ENCODE measurements at regions not wholly inside any gene's neighbourhood (a gene's known extent, or its start where the extent isn't known, plus 50 kb on each side); places are given as distances from the start of the nearest gene placed in this dataset.

DNA sequence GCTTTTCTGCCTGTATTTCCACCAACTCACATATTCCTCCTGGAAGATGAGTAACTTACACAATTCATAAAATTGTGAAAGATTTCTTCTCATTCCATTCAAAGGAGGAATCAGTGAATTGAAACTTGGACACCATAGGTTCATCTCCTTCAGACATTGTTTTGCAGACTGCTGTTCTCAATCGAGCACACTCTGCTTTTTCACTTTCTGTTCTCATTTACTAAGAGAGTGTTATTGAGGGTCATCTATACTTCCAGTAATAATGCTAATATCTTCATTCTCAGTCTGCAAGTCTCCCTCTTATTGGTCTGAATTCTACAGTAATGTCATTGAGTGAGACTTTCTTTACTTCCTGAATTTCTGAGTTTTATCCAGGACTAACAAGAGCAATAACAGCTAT is 67.5 kb upstream of the FUT9 start:
- no peaks in the 10 kb centered on the region for H3K9me3 ChIP-seq
- TF ChIP-seq, protein P1, sequence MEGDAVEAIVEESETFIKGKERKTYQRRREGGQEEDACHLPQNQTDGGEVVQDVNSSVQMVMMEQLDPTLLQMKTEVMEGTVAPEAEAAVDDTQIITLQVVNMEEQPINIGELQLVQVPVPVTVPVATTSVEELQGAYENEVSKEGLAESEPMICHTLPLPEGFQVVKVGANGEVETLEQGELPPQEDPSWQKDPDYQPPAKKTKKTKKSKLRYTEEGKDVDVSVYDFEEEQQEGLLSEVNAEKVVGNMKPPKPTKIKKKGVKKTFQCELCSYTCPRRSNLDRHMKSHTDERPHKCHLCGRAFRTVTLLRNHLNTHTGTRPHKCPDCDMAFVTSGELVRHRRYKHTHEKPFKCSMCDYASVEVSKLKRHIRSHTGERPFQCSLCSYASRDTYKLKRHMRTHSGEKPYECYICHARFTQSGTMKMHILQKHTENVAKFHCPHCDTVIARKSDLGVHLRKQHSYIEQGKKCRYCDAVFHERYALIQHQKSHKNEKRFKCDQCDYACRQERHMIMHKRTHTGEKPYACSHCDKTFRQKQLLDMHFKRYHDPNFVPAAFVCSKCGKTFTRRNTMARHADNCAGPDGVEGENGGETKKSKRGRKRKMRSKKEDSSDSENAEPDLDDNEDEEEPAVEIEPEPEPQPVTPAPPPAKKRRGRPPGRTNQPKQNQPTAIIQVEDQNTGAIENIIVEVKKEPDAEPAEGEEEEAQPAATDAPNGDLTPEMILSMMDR (IDR thresholded peaks at IDR 0.05) = no peak
- TF ChIP-seq POLR2AphosphoS5 (IDR thresholded peaks at IDR 0.05) = no peak
- intact Hi-C loops (cut with DNase I; ENCODE audit: low total_unique reads) = no loop called here
- DNase-seq = no peak
- no peaks in the 10 kb centered on the region for H3K36me3 ChIP-seq
- H3K4me3 ChIP-seq = peak overlapping the region in 1 of 4 donors; percentile 11
- H3K27ac ChIP-seq = peak overlapping the region in 1 of 5 donors; percentile 35
- 55 to 79% (median 62%) methylated on average over 1 of the region's 1 CpG for WGBS, 5 donors
- no peaks in the 10 kb centered on the region for H3K27me3 ChIP-seq
- peaks cover 0 to 6% (median 0%) of the 10 kb centered on the region in 4 donors for H3K4me1 ChIP-seq

DNA sequence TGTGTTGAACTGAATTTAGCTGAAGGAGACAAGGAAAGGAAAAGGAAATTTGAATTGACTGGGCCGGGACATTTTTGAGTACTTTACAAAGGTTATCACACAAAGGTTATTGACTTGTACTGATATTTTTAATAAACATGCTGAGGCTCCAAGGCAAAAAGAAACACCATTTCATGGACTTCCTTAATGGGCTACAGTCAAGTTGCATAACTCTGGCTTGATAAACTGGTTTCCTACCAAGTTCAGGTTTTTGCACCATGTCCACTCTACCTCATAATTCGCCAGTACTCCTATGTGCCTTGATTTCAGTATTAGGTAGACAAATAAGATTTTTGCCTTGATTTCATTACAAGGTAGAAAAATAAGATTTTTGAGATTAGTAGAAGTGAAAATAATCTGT is 65.8 kb upstream of the FUT9 start:
- H3K9me3 ChIP-seq = no peaks in the 10 kb centered on the region
- TF ChIP-seq EP300 (IDR thresholded peaks at IDR 0.05) = no peak
- TF ChIP-seq, protein P1 (IDR thresholded peaks at IDR 0.05) = no peak
- no peak for TF ChIP-seq POLR2A (IDR thresholded peaks at IDR 0.05)
- TF ChIP-seq POLR2AphosphoS5 (IDR thresholded peaks at IDR 0.05) = peak in 2 of 3 donors; percentile 59 to 71
- peak in 1 of 2 donors; percentile 66 for DNase-seq
- no peak overlapping the region for H3K4me3 ChIP-seq
- H3K4me1 ChIP-seq = peaks cover 0 to 6% (median 0%) of the 10 kb centered on the region in 4 donors
- peak overlapping the region in 2 of 5 donors; percentile 7 to 24 for H3K27ac ChIP-seq
- intact Hi-C loops (cut with DNase I; ENCODE audit: low total_unique reads) = no loop called here
- WGBS, 5 donors = 26 to 52% (median 35%) methylated on average over 2 of the region's 2 CpGs
- no peaks in the 10 kb centered on the region for H3K27me3 ChIP-seq
- no peaks in the 10 kb centered on the region for H3K36me3 ChIP-seq

DNA sequence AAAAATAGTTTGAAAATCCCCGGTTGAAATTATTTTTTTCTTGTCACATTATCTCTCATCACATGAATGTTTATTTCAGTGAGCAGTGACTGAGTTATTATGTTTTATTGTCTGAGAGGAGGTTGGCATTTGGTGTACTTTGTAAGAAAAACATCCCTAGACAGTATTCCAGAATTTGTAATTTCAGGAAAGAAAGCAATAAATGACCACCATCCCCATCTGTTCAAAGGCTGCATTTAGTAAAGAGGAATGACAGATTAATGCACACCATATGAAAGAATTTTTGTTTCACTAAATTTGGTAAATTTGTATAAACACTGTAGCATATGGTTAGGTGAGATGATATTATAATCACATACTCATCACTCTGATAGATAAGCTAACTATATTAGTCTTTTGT is 57.1 kb upstream of the FUT9 start:
- Histone ChIP-seq H3K27ac (no peak overlapping the region), H3K4me3 (no peak overlapping the region), H3K4me1 (no peaks in the 10 kb centered on the region), H3K27me3 (no peaks in the 10 kb centered on the region), H3K9me3 (no peaks in the 10 kb centered on the region), H3K36me3 (no peaks in the 10 kb centered on the region)
- 67 to 86% (median 80%) methylated on average over 1 of the region's 1 CpG for WGBS, 5 donors
- no peak for DNase-seq
- TF ChIP-seq, protein P1 (IDR thresholded peaks at IDR 0.05) = no peak
- no peak for TF ChIP-seq POLR2AphosphoS5 (IDR thresholded peaks at IDR 0.05)
- no peak for TF ChIP-seq EP300 (IDR thresholded peaks at IDR 0.05)
- no peak for TF ChIP-seq POLR2A (IDR thresholded peaks at IDR 0.05)
- intact Hi-C loops (cut with DNase I; ENCODE audit: low total_unique reads) = no loop called here

DNA sequence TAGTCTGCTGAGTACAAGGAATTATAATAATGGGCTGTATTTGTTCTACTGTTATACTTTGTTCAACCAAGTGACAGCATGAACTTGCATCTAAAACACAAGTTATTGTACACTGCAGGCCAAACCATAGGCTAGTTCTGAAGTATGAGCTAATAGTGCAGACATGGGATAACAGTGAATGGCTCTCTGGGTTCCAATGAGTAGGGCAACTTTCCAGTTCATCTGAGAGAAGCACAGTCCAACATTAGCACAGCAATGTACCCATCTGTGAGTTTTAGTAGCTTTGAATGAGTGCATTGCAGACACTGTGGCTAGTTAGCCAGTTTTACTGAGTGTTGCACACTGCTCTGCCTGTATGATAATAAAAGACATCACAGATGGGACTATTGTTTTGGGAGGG is 56.5 kb upstream of the FUT9 start:
- intact Hi-C loops (cut with DNase I; ENCODE audit: low total_unique reads) = no loop called here
- Histone ChIP-seq H3K9me3 (no peaks in the 10 kb centered on the region), H3K27me3 (no peaks in the 10 kb centered on the region), H3K4me3 (no peak overlapping the region), H3K27ac (no peak overlapping the region), H3K4me1 (no peaks in the 10 kb centered on the region), H3K36me3 (no peaks in the 10 kb centered on the region)
- TF ChIP-seq POLR2A (IDR thresholded peaks at IDR 0.05) (no peak), EP300 (IDR thresholded peaks at IDR 0.05) (no peak), POLR2AphosphoS5 (IDR thresholded peaks at IDR 0.05) (no peak)
- TF ChIP-seq, protein P1 (IDR thresholded peaks at IDR 0.05) = no peak
- no peak for DNase-seq

Data from stomach (tissue), 8 donors.